ENCODE measurements at regions not wholly inside any gene's neighbourhood (a gene's known extent, or its start where the extent isn't known, plus 50 kb on each side); places are given as distances from the start of the nearest gene placed in this dataset.

DNA sequence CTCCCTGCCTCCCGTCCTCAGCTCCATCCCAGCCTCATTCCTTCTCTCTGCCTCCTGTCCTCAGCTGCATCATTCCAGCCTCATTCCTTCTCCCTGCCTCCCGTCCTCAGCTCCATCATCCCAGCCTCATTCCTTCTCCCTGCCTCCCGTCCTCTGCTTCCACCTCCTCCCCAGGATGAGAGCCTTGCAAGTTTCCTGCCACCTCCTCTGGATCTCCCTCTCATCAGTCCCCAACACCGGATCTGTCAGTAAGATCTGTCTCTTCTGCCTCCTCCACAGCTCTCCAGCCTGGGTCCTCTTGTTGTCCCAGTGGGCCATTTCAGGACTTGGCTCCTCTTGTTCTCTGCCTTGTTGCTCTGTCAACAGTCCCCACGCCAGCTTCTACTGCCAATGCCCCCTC lies 130.9 kb downstream of the NDUFA10 start:
- intact Hi-C loops (cut with micrococcal nuclease) (no loop called here), dilution Hi-C loops (cut with MboI; ENCODE audit: extremely low pct_ligation_motif_present, low sequenced_read_pairs) (no loop called here)
- no peaks in the 10 kb centered on the region for H3K9me1 ChIP-seq (replicated peaks; ENCODE audit: control insufficient read depth, extremely low read depth, insufficient read depth, low read length)
- POLR2A ChIA-PET, result no interaction called here
- no peak for DNase-seq (ENCODE audit: low read depth, low spot score)
- BruUV-seq (replicated peaks), result no TSS peak
- H3K36me3 ChIP-seq (ENCODE audit: control insufficient read depth in 2 of 2, extremely low read depth in 1 of 2, insufficient read depth in 2 of 2, low read length in 2 of 2), result no peaks in the 10 kb centered on the region
- H3K79me2 ChIP-seq (ENCODE audit: control insufficient read depth, insufficient read depth, low read length), result no peaks in the 10 kb centered on the region
- H3K27me3 ChIP-seq (ENCODE audit: control insufficient read depth in 2 of 2, insufficient read depth in 2 of 2, low read length in 2 of 2), result no peaks in the 10 kb centered on the region
- H3K4me3 ChIP-seq (replicated peaks in 1 of 3; ENCODE audit: insufficient read depth in 1 of 3, low read depth in 1 of 3, low read length in 3 of 3), result no peak overlapping the region
- H4K20me1 ChIP-seq (replicated peaks; ENCODE audit: control insufficient read depth, extremely low read depth, insufficient read depth, low read length), result no peaks in the 10 kb centered on the region
- CTCF ChIA-PET, result no interaction called here
- H3K9me3 ChIP-seq (replicated peaks; ENCODE audit: control insufficient read depth, insufficient read depth, low read length), result peaks cover 2% of the 10 kb centered on the region
- no peak for TF ChIP-seq MYC (IDR thresholded peaks at IDR 0.05; ENCODE audit: low read depth, low read length)
- TF ChIP-seq POLR2AphosphoS5 (IDR thresholded peaks at IDR 0.05; ENCODE audit: insufficient read depth, low read depth, low read length), result no peak
- TF ChIP-seq JUN (IDR thresholded peaks at IDR 0.05; ENCODE audit: borderline replicate concordance, insufficient read depth, insufficient read length, low read depth), result no peak
- no peak for TF ChIP-seq EZH2 (IDR thresholded peaks at IDR 0.05; ENCODE audit: borderline replicate concordance, low read depth, low read length, severe bottlenecking)
- TF ChIP-seq FOS (IDR thresholded peaks at IDR 0.05; ENCODE audit: borderline replicate concordance, insufficient read depth, low read length), result no peak
- TF ChIP-seq POLR2A (IDR thresholded peaks at IDR 0.05; ENCODE audit: low read depth, low read length), result no peak
- TF ChIP-seq GATA2 (IDR thresholded peaks at IDR 0.05; ENCODE audit: insufficient read depth, insufficient read length, low read depth, low read length), result no peak
- TF ChIP-seq, protein P1, sequence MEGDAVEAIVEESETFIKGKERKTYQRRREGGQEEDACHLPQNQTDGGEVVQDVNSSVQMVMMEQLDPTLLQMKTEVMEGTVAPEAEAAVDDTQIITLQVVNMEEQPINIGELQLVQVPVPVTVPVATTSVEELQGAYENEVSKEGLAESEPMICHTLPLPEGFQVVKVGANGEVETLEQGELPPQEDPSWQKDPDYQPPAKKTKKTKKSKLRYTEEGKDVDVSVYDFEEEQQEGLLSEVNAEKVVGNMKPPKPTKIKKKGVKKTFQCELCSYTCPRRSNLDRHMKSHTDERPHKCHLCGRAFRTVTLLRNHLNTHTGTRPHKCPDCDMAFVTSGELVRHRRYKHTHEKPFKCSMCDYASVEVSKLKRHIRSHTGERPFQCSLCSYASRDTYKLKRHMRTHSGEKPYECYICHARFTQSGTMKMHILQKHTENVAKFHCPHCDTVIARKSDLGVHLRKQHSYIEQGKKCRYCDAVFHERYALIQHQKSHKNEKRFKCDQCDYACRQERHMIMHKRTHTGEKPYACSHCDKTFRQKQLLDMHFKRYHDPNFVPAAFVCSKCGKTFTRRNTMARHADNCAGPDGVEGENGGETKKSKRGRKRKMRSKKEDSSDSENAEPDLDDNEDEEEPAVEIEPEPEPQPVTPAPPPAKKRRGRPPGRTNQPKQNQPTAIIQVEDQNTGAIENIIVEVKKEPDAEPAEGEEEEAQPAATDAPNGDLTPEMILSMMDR (IDR thresholded peaks at IDR 0.05; ENCODE audit: extremely low read depth in 1 of 2, insufficient read depth in 1 of 2, low read depth in 1 of 2, low read length in 2 of 2), result no peak
- TF ChIP-seq, protein P2, sequence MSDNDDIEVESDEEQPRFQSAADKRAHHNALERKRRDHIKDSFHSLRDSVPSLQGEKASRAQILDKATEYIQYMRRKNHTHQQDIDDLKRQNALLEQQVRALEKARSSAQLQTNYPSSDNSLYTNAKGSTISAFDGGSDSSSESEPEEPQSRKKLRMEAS (IDR thresholded peaks at IDR 0.05; ENCODE audit: insufficient read depth, insufficient read length), result no peak
- no peak overlapping the region for H3K4me2 ChIP-seq (ENCODE audit: insufficient read depth, low read length)
- no peak for FAIRE-seq
- no peak overlapping the region for H3K27ac ChIP-seq (ENCODE audit: insufficient read depth, low read depth, low read length)
- no peaks in the 10 kb centered on the region for H3K4me1 ChIP-seq (ENCODE audit: control insufficient read depth, extremely low read depth, insufficient read depth, low read length)
- no peak overlapping the region for H2AFZ ChIP-seq (ENCODE audit: low read depth, low read length)
- H3K9ac ChIP-seq (replicated peaks; ENCODE audit: extremely low read depth, insufficient read depth, low read length), result no peak overlapping the region
